Suprapubic skin (tissue), 4 donors: ENCODE measurements at regions not wholly inside any gene's neighbourhood (a gene's known extent, or its start where the extent isn't known, plus 50 kb on each side); places are given as distances from the start of the nearest gene placed in this dataset.

Experiments
- DNase-seq, 2 donors: peaks; one replicate each; pipeline ENCODE4 v3.0.0-alpha.2; 2019; ENCODE audit warnings: low spot score in 2 of 2
- H3K27ac ChIP-seq: fragments of 200-600 bp; sonication (generic); one replicate; pipeline ENCODE4 v1.5.1; 2019
- H3K27me3 ChIP-seq: fragments of 200-600 bp; sonication (generic); one replicate; pipeline ENCODE4 v1.5.1; 2019
- H3K36me3 ChIP-seq: fragments of 200-600 bp; sonication (generic); one replicate; pipeline ENCODE4 v1.5.1; 2019
- H3K4me1 ChIP-seq: fragments of 200-600 bp; sonication (generic); one replicate; pipeline ENCODE4 v1.5.1; 2019
- H3K4me3 ChIP-seq: fragments of 200-600 bp; sonication (generic); one replicate; pipeline ENCODE4 v1.5.1; 2019; ENCODE audit warnings: mild to moderate bottlenecking
- H3K9me3 ChIP-seq: fragments of 200-600 bp; sonication (generic); one replicate; pipeline ENCODE4 v1.5.1; 2019
- CTCF ChIP-seq, 2 donors: fragments of 200-600 bp in 1 of 2; fragments of 450-650 bp in 1 of 2; sonication (generic) in 1 of 2; IDR thresholded peaks; one replicate each; pipeline ENCODE4 v1.5.1; 2016 to 2019; ENCODE audit warnings: antibody characterized with exemption in 2 of 2, mild to moderate bottlenecking in 1 of 2, moderate library complexity in 1 of 2
- EP300 ChIP-seq: sonication (generic); formaldehyde crosslinking; IDR thresholded peaks from one replicate; pipeline ENCODE4 v1.6.1; 2017; ENCODE audit warnings: antibody characterized with exemption
- POLR2A ChIP-seq, 2 donors: fragments of 450-650 bp; IDR thresholded peaks; one replicate each; pipeline ENCODE4 v1.6.1; 2017; ENCODE audit warnings: antibody characterized with exemption in 2 of 2, mild to moderate bottlenecking in 2 of 2, moderate library complexity in 2 of 2
- POLR2AphosphoS5 ChIP-seq, 3 donors: sonication (generic); formaldehyde crosslinking; IDR thresholded peaks; one replicate each; pipeline ENCODE4 v1.6.1; 2017; ENCODE audit warnings: antibody characterized with exemption in 3 of 3
- WGBS: methylation state at CpG from one replicate; pipeline ENCODE4 v1.1.5; 2018; 5-methylcytosine and 5-hydroxymethylcytosine counted together

DNA sequence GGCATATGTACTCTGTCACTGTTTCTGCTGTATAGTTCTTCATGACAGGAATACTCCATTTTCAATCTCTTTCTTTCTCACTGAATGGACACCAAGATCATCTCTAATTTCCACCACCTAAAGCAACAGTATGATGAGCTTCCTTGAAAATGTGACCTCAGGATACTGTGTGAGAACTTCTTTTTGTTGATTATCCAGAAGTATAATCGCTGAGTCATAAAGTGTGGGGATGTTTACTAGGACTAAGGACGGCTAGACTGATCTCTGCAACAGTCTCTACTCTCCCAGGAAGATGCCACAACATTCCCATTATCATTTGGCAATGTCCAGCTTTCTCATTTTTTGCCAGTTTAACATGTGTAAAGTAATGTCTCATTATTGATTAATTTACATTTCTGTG lies 70.3 kb downstream of the TNFSF18 start:
- no peaks in the 10 kb centered on the region for H3K36me3 ChIP-seq
- H3K4me1 ChIP-seq, result peaks cover 14% of the 10 kb centered on the region
- DNase-seq, result no peak
- no peaks in the 10 kb centered on the region for H3K27me3 ChIP-seq
- TF ChIP-seq POLR2AphosphoS5 (IDR thresholded peaks at IDR 0.05) (no peak), POLR2A (IDR thresholded peaks at IDR 0.05) (no peak), CTCF (IDR thresholded peaks at IDR 0.05) (no peak), EP300 (no peak)
- H3K9me3 ChIP-seq, result no peaks in the 10 kb centered on the region
- H3K27ac ChIP-seq, result no peak overlapping the region
- H3K4me3 ChIP-seq, result no peak overlapping the region
- 65% methylated on average over 2 of the region's 2 CpGs for WGBS

DNA sequence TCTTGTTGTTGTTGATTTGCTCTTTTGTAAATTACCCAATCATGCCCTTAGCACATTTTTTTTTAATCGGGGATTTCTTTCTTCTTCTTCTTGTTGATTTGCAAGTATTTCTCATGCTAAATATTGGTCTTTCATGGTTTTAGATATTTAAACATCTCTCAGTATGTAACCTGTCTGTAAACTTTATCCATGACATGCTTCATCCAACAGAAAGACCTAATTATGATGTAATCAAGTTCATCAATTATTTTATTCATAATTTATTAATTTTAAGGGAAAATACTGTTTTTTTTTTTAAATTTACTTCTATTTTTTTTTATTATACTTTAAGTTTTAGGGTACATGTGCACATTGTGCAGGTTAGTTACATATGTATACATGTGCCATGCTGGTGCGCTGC lies 69.8 kb downstream of the TNFSF18 start:
- WGBS, result 96% methylated on average over 2 of the region's 2 CpGs
- Histone ChIP-seq H3K27ac (no peak overlapping the region), H3K27me3 (no peaks in the 10 kb centered on the region), H3K4me1 (peaks cover 13% of the 10 kb centered on the region), H3K36me3 (no peaks in the 10 kb centered on the region), H3K9me3 (no peaks in the 10 kb centered on the region), H3K4me3 (no peak overlapping the region)
- TF ChIP-seq POLR2A (IDR thresholded peaks at IDR 0.05), result no peak
- no peak for TF ChIP-seq CTCF (IDR thresholded peaks at IDR 0.05)
- TF ChIP-seq POLR2AphosphoS5 (IDR thresholded peaks at IDR 0.05), result no peak
- no peak for TF ChIP-seq EP300
- no peak for DNase-seq
